LNCAP (cell line): ENCODE measurements at regions not wholly inside any gene's neighbourhood (a gene's known extent, or its start where the extent isn't known, plus 50 kb on each side); places are given as distances from the start of the nearest gene placed in this dataset.

Experiments
- TF ChIP-seq, protein P1 (sequence below): fragments of 450-650 bp; IDR thresholded peaks from 2 replicates; pipeline ENCODE4 v1.5.1; 2017; ENCODE audit warnings: mild to moderate bottlenecking

DNA sequence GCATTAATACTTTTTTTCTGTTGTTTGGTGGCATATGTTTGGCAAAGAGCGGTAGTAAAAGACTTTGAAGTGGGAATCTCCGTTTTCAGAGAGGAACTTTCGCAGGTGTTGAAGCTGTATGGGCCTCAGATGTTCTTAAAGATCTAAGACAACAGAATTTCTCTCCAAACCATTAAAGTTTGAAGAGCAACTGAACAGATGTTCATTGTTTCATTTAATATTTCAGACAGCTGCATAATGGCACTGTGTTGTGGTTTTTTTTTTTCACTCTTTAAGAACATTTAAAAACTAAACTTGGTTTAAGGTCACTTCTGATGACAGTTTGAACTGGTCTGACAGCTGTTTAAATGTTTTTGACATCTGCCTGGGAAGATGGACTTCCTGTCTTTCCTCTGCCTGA is 882.7 kb upstream of the PCDH10 start:
- TF ChIP-seq, protein P1, sequence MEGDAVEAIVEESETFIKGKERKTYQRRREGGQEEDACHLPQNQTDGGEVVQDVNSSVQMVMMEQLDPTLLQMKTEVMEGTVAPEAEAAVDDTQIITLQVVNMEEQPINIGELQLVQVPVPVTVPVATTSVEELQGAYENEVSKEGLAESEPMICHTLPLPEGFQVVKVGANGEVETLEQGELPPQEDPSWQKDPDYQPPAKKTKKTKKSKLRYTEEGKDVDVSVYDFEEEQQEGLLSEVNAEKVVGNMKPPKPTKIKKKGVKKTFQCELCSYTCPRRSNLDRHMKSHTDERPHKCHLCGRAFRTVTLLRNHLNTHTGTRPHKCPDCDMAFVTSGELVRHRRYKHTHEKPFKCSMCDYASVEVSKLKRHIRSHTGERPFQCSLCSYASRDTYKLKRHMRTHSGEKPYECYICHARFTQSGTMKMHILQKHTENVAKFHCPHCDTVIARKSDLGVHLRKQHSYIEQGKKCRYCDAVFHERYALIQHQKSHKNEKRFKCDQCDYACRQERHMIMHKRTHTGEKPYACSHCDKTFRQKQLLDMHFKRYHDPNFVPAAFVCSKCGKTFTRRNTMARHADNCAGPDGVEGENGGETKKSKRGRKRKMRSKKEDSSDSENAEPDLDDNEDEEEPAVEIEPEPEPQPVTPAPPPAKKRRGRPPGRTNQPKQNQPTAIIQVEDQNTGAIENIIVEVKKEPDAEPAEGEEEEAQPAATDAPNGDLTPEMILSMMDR = no peak

DNA sequence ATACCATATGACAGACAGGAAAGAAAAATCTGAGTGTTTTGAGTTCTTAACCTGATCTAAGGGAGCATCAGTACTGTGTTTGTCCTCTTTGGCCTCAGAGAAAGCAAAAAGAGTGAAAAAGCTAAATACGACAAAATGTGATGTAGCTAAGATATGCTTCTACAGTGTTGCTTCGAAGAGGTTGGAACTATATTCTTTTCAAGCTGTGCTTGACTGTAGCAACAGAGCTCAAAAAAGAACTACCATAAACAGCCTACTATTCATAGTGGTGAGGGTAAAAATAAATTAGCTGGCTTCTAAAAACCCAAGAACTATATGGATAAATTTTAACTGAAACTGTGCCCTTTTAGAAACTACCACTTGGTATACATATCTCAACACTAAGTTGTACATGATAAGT is 881.8 kb upstream of the PCDH10 start:
- TF ChIP-seq, protein P1 = no peak

- TF ChIP-seq, protein P1 = no peak
These were observed 879.6 kb upstream of the PCDH10 start for GRCh38 chr4:132269303-132269990.

GRCh38 chr4:132275583-132276121 is 873.4 kb upstream of the PCDH10 start:
- TF ChIP-seq, protein P1 = no peak

DNA sequence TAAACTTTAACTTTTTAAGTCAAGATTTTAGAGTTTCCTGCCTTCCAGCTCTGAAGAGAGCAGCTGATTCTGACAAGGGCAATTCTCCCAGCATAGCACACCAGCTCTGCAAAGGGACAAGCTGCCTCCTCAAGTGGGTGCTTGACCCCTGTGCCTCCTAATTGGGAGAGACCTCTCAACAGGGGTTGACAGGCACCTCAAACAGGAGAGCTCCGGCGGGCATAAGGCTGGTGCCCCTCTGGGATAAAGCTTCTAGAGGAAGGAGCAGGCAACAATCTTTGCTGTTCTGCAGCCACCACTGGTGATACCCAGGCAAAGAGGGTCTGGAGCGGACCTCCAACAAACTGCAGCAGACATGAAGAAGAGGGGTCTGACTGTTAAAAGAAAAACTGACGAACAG is 872.9 kb upstream of the PCDH10 start:
- TF ChIP-seq, protein P1 = no peak

- TF ChIP-seq, protein P1 = no peak
These were observed 872.1 kb upstream of the PCDH10 start for GRCh38 chr4:132276989-132277388.

- TF ChIP-seq, protein P1 = no peak
These were observed 867.4 kb upstream of the PCDH10 start for GRCh38 chr4:132281733-132282132.
